ENCODE measurements at regions not wholly inside any gene's neighbourhood (a gene's known extent, or its start where the extent isn't known, plus 50 kb on each side); places are given as distances from the start of the nearest gene placed in this dataset.
"Not testable (repeated sequence)": the region's sequence is repeated elsewhere in the genome, so short reads cannot be mapped to it uniquely, and the experiment has no call there.

DNA sequence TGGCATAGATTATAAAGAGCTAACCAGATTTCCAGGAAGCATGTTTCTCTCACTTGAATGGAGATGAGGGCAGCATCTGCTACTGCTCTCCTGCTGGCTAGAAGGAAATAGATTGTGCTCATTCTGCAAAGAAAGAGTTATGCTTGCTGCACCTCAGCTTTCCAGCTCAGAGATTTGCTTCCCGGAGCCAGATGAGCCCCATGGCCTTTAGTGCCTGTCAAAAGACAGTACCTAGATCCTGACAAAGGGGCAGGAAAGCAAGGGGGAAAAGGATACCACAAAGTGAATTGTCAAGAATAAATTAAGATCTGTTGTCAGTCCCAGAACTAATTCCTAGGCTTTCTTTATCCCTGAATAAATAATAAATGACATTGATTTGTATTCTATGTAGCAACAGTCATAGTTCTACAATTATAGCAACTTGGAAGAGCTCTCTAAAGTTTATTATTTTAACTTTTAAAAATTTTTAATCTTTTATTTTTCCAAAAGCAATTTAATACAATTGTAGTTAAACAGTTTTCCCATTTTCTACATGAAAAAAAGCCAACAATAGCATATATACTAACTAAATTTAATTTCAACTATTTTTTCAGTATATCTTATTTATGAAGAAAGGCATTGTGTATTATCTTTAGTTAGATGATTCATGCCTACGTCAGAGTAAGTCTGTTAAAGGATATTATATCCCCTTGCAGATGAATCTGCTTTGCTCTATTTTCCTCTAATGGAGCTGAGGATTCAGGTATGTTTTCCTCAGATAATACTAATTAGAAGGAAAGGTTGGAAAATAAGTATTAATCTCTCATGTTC, 306.1 kb upstream of the DDI1 start:
- Mint-ChIP-seq H3K27ac (no peak overlapping the region), H3K27me3 (no peaks in the 10 kb centered on the region), H3K4me1 (no peaks in the 10 kb centered on the region), H3K9me3 (no peaks in the 10 kb centered on the region), H3K4me3 (no peak overlapping the region), H3K36me3 (ENCODE audit: low read depth) (no peaks in the 10 kb centered on the region)
- no peak for ATAC-seq (replicated peaks)

- Mint-ChIP-seq H3K27me3 (no peaks in the 10 kb centered on the region), H3K4me1 (no peaks in the 10 kb centered on the region), H3K9me3 (no peaks in the 10 kb centered on the region), H3K4me3 (no peak overlapping the region), H3K27ac (no peak overlapping the region), H3K36me3 (ENCODE audit: low read depth) (no peaks in the 10 kb centered on the region)
- ATAC-seq (replicated peaks): no peak
These were observed 304.8 kb upstream of the DDI1 start for GRCh38 chr11:103731670-103732069.

- Mint-ChIP-seq H3K27me3 (no peaks in the 10 kb centered on the region), H3K4me3 (no peak overlapping the region), H3K4me1 (no peaks in the 10 kb centered on the region), H3K36me3 (ENCODE audit: low read depth) (no peaks in the 10 kb centered on the region), H3K27ac (no peak overlapping the region), H3K9me3 (no peaks in the 10 kb centered on the region)
- no peak for ATAC-seq (replicated peaks)
These were observed 302.6 kb upstream of the DDI1 start for GRCh38 chr11:103733889-103734288.

GRCh38 chr11:103735497-103736032, 300.9 kb upstream of the DDI1 start:
- no peaks in the 10 kb centered on the region for H3K27me3 Mint-ChIP-seq
- H3K4me3 Mint-ChIP-seq: no peak overlapping the region
- no peaks in the 10 kb centered on the region for H3K4me1 Mint-ChIP-seq
- no peak overlapping the region for H3K27ac Mint-ChIP-seq
- H3K36me3 Mint-ChIP-seq (ENCODE audit: low read depth): no peaks in the 10 kb centered on the region
- no peak for ATAC-seq (replicated peaks)
- H3K9me3 Mint-ChIP-seq: no peaks in the 10 kb centered on the region

DNA sequence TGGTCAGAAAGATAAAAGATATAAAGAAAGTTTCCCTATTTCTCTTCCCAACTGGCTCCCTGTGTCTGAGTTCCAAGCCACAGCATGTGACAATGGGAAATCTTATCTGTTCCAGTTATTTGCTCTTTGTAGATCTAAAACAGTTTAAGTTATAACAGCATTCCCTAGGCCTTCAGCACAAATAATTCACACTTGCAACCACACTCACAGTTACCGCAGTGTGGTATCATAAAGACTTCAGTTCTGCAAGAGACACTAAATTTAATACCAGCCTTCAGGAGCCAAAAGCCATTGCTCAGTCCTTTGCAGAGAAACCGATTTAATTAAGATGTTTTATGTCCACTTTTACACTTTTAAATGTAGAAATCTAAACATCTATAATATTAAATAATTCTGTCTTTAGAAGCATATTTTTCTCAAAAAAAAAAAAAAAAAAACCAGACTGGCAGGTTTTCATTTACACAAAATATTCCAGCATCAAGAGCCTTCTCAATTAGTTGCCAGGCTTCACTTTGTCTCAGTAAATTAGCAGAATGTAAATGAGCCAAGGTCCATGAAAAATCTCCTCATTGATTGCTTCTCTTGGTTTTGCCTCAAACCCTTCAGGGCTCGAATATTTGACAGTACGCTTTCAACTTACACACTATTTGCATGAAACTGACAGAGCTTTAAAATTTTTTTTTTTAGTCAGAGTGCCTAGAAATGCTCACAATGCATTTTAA, 300.0 kb upstream of the DDI1 start:
- no peak for ATAC-seq (replicated peaks)
- Mint-ChIP-seq H3K27ac (no peak overlapping the region), H3K36me3 (ENCODE audit: low read depth) (no peaks in the 10 kb centered on the region), H3K4me3 (no peak overlapping the region), H3K4me1 (no peaks in the 10 kb centered on the region), H3K27me3 (no peaks in the 10 kb centered on the region), H3K9me3 (no peaks in the 10 kb centered on the region)

DNA sequence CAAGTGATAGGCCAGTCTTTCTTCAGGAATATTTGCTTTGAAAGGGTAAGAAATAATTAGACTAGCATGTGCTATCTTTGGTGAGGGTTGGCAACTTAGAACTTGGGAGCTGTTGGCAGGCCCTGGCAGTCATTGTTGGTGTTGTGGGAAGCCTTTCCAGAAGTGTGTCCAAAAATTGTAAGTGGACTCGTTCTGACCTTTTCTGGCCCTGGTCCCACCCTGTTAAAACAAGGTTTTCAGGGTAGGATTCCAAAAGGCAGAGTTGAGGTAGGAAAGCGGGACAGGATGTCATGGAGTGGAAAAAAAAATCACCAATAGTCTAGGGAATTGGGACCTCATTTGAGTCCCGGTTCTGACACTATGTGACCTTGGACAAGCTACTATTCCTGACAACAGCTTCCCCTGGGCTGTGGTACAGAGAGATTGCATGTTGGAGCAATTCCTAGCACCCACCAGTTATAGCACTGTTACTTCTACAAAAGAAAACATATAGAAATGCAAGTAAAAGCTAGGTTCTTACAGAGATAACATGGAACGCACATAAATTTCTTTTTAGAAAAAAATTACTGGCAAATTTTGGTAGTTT, 299.3 kb upstream of the DDI1 start:
- no peak overlapping the region for H3K27ac Mint-ChIP-seq
- no peaks in the 10 kb centered on the region for H3K9me3 Mint-ChIP-seq
- no peaks in the 10 kb centered on the region for H3K36me3 Mint-ChIP-seq (ENCODE audit: low read depth)
- no peaks in the 10 kb centered on the region for H3K27me3 Mint-ChIP-seq
- no peaks in the 10 kb centered on the region for H3K4me1 Mint-ChIP-seq
- ATAC-seq (replicated peaks): no peak
- H3K4me3 Mint-ChIP-seq: no peak overlapping the region

DNA sequence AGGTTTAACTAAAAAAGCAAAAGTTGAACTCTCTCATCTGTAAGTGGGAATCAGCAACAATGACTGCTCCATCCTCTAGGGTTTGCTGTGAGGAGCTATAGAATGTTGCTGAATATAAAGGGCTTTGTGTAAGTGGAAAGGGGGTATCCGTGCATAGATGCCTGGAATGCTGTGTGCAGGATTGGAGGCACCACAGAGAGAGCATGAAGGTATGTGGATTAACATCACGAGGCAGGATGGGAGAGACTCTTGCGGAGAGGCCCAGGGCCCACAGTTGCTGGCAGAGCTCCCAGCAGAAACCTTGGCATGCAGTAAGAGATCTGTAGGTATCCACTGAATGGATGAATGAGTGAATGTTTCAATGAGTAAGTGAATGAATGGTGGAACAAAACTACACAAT, 298.7 kb upstream of the DDI1 start:
- Mint-ChIP-seq H3K27ac (no peak overlapping the region), H3K9me3 (no peaks in the 10 kb centered on the region), H3K27me3 (no peaks in the 10 kb centered on the region), H3K4me3 (no peak overlapping the region), H3K4me1 (no peaks in the 10 kb centered on the region), H3K36me3 (ENCODE audit: low read depth) (no peaks in the 10 kb centered on the region)
- ATAC-seq (replicated peaks): no peak

- not testable (repeated sequence) for H3K9me3 Mint-ChIP-seq; H3K27ac Mint-ChIP-seq; H3K27me3 Mint-ChIP-seq; H3K4me1 Mint-ChIP-seq; ATAC-seq (replicated peaks); H3K36me3 Mint-ChIP-seq (ENCODE audit: low read depth)
- peak overlapping the region; percentile 46 for H3K4me3 Mint-ChIP-seq
These were observed 297.2 kb upstream of the DDI1 start for GRCh38 chr11:103739074-103739796.

GRCh38 chr11:103744496-103745153, 291.8 kb upstream of the DDI1 start:
- H3K36me3 Mint-ChIP-seq (ENCODE audit: low read depth): no peaks in the 10 kb centered on the region
- no peaks in the 10 kb centered on the region for H3K4me1 Mint-ChIP-seq
- no peaks in the 10 kb centered on the region for H3K27me3 Mint-ChIP-seq
- no peak overlapping the region for H3K4me3 Mint-ChIP-seq
- H3K27ac Mint-ChIP-seq: no peak overlapping the region
- no peak for ATAC-seq (replicated peaks)
- H3K9me3 Mint-ChIP-seq: peaks cover 4% of the 10 kb centered on the region

DNA sequence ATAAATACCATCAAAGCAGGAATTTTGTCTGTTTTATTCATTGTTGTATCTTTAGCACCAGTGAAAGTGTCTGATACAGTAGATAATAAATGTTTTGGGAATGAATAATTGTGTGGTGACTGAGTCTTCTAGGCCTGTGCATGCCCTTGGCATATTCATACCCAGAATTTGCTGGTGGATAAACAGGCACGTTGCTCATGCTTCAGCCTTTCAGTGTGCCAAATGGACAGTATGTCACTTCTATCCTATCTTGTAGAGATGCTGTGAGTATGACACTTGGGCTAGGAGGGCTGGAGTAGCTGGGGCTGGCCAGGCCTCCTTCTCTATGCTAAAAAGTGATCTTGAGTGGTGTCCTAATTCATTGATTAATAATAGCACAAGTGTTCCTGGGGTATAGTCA, 287.3 kb upstream of the DDI1 start:
- Mint-ChIP-seq H3K27ac (no peak overlapping the region), H3K27me3 (peaks cover 4% of the 10 kb centered on the region), H3K9me3 (peaks cover 4% of the 10 kb centered on the region), H3K4me1 (no peaks in the 10 kb centered on the region), H3K36me3 (ENCODE audit: low read depth) (no peaks in the 10 kb centered on the region), H3K4me3 (no peak overlapping the region)
- ATAC-seq (replicated peaks): no peak

DNA sequence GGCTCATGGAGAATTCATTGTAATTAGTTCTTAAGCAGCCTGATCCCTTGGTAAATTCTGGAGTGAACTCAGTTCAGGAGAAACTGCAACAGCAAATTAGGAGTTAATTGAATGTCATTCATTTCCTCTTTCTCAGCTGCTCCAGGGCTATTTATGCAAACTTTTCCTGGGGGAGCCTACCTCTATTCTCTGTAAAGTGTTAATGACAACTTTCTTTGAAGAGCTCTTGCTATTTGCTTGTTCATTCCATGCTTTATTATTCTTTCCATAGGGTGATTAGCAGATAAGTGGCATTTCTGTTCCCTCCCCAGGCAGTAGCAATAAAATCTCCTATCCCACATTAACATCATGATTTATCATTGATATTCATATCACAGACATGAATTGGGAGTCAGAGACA, 267.6 kb upstream of the DDI1 start:
- Mint-ChIP-seq H3K9me3 (no peaks in the 10 kb centered on the region), H3K27me3 (no peaks in the 10 kb centered on the region), H3K27ac (no peak overlapping the region), H3K36me3 (ENCODE audit: low read depth) (no peaks in the 10 kb centered on the region), H3K4me3 (no peak overlapping the region), H3K4me1 (no peaks in the 10 kb centered on the region)
- no peak for ATAC-seq (replicated peaks)

- Mint-ChIP-seq H3K4me3 (no peak overlapping the region), H3K9me3 (peaks cover 3% of the 10 kb centered on the region), H3K27me3 (no peaks in the 10 kb centered on the region), H3K27ac (no peak overlapping the region), H3K36me3 (ENCODE audit: low read depth) (no peaks in the 10 kb centered on the region), H3K4me1 (no peaks in the 10 kb centered on the region)
- ATAC-seq (replicated peaks): no peak
These were observed 263.4 kb upstream of the DDI1 start for GRCh38 chr11:103773059-103773458.

GRCh38 chr11:103773537-103773936, 262.9 kb upstream of the DDI1 start:
- Mint-ChIP-seq H3K4me3 (no peak overlapping the region), H3K36me3 (ENCODE audit: low read depth) (no peaks in the 10 kb centered on the region), H3K4me1 (no peaks in the 10 kb centered on the region), H3K9me3 (peaks cover 3% of the 10 kb centered on the region), H3K27me3 (no peaks in the 10 kb centered on the region), H3K27ac (no peak overlapping the region)
- no peak for ATAC-seq (replicated peaks)

DNA sequence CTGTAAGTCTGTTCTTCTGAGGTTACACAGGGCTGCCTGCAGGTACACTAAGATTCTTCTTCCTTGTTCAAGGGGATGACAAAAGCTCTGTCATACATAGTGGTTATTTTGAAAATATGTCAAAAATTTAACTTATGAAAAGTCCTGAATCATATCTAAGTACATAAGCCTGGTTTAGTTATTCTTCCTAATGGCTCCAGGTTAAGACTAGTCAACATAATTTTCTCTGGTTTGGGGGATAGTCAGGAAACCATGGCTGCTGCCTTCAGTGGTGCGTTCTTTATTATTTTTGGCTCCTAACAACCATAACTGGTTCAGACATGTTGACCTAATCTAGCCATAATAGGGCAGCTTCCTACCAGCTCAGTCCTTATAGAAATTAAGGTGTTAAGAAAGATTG, 257.4 kb upstream of the DDI1 start:
- ATAC-seq (replicated peaks): no peak
- Mint-ChIP-seq H3K4me1 (no peaks in the 10 kb centered on the region), H3K4me3 (no peak overlapping the region), H3K27me3 (no peaks in the 10 kb centered on the region), H3K27ac (no peak overlapping the region), H3K9me3 (peaks cover 7% of the 10 kb centered on the region), H3K36me3 (ENCODE audit: low read depth) (no peaks in the 10 kb centered on the region)

All from activated T-helper 17 cell treated with anti-CD3 and anti-CD28 coated beads, Interleukin-2, amount 50 U/mL, for 72 hours (primary cell).